ENCODE measurements at regions not wholly inside any gene's neighbourhood (a gene's known extent, or its start where the extent isn't known, plus 50 kb on each side); places are given as distances from the start of the nearest gene placed in this dataset.

DNA sequence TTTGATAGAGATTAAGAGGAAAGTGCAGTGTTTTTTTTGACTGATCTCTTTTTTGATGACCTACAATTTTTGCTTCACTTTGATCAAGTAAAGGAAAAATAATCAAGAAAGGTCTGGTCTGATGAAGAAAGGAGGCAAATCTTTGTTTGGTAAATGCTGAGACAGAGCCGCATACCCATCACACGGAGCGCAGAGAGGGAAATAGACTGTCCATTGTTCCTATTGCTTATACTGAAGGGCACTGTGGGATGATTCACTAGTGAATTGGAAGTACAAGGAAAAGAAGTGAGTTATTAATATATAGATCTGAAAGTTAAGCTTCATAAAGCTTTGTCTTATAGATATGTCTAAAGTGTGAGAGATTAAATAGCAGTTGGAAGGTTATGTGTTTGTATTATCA lies 455.1 kb downstream of the PLCL1 start:
- H3K36me3 ChIP-seq (ENCODE audit: insufficient read depth, low read length), result no peaks in the 10 kb centered on the region
- H3K27me3 ChIP-seq (ENCODE audit: insufficient read depth, low read length), result peaks cover 4% of the 10 kb centered on the region; the same call in 1 of the 2 replicates
- H3K79me2 ChIP-seq (ENCODE audit: insufficient read depth, low read length), result no peaks in the 10 kb centered on the region
- H3K4me1 ChIP-seq (ENCODE audit: insufficient read depth, low read length, severe bottlenecking), result no peaks in the 10 kb centered on the region
- TF ChIP-seq, protein P1, sequence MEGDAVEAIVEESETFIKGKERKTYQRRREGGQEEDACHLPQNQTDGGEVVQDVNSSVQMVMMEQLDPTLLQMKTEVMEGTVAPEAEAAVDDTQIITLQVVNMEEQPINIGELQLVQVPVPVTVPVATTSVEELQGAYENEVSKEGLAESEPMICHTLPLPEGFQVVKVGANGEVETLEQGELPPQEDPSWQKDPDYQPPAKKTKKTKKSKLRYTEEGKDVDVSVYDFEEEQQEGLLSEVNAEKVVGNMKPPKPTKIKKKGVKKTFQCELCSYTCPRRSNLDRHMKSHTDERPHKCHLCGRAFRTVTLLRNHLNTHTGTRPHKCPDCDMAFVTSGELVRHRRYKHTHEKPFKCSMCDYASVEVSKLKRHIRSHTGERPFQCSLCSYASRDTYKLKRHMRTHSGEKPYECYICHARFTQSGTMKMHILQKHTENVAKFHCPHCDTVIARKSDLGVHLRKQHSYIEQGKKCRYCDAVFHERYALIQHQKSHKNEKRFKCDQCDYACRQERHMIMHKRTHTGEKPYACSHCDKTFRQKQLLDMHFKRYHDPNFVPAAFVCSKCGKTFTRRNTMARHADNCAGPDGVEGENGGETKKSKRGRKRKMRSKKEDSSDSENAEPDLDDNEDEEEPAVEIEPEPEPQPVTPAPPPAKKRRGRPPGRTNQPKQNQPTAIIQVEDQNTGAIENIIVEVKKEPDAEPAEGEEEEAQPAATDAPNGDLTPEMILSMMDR (IDR thresholded peaks at IDR 0.05; ENCODE audit: low read length), result no peak
- TF ChIP-seq EZH2 (IDR thresholded peaks at IDR 0.05; ENCODE audit: borderline replicate concordance, low read length), result no peak
- no peak overlapping the region for H3K4me2 ChIP-seq (ENCODE audit: low read length)
- H3K9me3 ChIP-seq (ENCODE audit: low read length), result no peaks in the 10 kb centered on the region
- H4K20me1 ChIP-seq (ENCODE audit: insufficient read depth, low read length), result no peaks in the 10 kb centered on the region
- H2AFZ ChIP-seq (ENCODE audit: low read length), result no peak overlapping the region
- H3K9ac ChIP-seq (ENCODE audit: low read length), result no peak overlapping the region
- H3K9me2 ChIP-seq (ENCODE audit: low read depth, low read length), result no peaks in the 10 kb centered on the region
- H3F3A ChIP-seq (ENCODE audit: insufficient read depth, low read length), result no peaks in the 10 kb centered on the region
- H3K4me3 ChIP-seq (ENCODE audit: low read depth, low read length, poor library complexity, severe bottlenecking), result no peak overlapping the region
- H3K27ac ChIP-seq (ENCODE audit: low read depth, low read length, poor library complexity, severe bottlenecking), result no peak overlapping the region

DNA sequence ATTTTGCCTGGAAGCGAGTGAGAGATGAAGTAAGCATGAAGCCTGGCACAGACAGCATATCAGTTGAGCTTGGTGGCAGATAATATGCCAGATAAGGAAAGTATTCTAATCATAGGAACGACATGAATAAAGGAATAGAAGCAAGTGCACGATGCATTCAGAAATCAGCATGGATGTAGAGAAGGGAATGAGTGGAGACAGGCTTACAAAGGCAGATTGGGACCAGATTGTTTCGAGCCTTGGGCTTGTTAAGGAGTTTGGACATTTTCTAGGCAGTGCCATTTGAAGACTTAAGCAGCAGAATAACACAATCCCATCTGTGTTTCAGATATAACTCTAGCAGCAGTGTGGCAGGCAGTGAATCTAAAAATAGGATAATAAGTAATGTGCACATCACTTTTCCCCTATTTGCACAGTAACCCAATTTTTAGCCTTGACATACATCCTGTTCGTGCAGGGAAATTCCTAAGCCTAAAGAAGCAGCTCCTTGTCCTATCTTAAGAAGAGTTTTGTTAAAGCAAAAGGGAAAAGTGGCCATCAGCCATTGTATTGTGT lies 450.2 kb downstream of the PLCL1 start:
- H3K4me1 ChIP-seq (ENCODE audit: insufficient read depth, low read length, severe bottlenecking), result no peaks in the 10 kb centered on the region
- H2AFZ ChIP-seq (ENCODE audit: low read length), result no peak overlapping the region
- no peaks in the 10 kb centered on the region for H3K79me2 ChIP-seq (ENCODE audit: insufficient read depth, low read length)
- H3K9me3 ChIP-seq (ENCODE audit: low read length), result no peaks in the 10 kb centered on the region
- no peaks in the 10 kb centered on the region for H3F3A ChIP-seq (ENCODE audit: insufficient read depth, low read length)
- no peak overlapping the region for H3K9ac ChIP-seq (ENCODE audit: low read length)
- H4K20me1 ChIP-seq (ENCODE audit: insufficient read depth, low read length), result no peaks in the 10 kb centered on the region
- no peak overlapping the region for H3K27ac ChIP-seq (ENCODE audit: low read depth, low read length, poor library complexity, severe bottlenecking)
- no peak overlapping the region for H3K4me2 ChIP-seq (ENCODE audit: low read length)
- H3K9me2 ChIP-seq (ENCODE audit: low read depth, low read length), result no peaks in the 10 kb centered on the region
- no peaks in the 10 kb centered on the region for H3K36me3 ChIP-seq (ENCODE audit: insufficient read depth, low read length)
- TF ChIP-seq EZH2 (IDR thresholded peaks at IDR 0.05; ENCODE audit: borderline replicate concordance, low read length), result no peak
- TF ChIP-seq, protein P1 (IDR thresholded peaks at IDR 0.05; ENCODE audit: low read length), result no peak
- no peak overlapping the region for H3K4me3 ChIP-seq (ENCODE audit: low read depth, low read length, poor library complexity, severe bottlenecking)
- no peaks in the 10 kb centered on the region for H3K27me3 ChIP-seq (ENCODE audit: insufficient read depth, low read length)

DNA sequence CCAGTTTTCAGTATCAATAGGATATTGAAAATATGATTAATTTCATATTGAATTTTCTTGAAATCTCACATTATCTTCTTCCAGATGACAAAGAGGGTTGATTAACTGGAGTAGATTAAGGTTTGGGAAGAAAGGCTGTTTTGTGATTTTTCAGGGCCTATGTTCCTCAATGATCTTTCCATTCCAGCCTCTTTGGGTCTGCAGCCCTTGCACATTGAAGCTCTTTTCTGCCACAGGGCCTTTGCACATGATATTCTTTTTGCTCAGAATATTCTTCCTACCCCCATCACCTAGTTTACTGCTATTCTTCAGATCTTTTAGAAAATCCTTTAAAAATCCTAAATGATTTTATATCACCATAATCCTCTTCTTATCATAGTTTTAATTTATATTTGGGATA lies 449.6 kb downstream of the PLCL1 start:
- Histone ChIP-seq H3K27ac (ENCODE audit: low read depth, low read length, poor library complexity, severe bottlenecking) (no peak overlapping the region), H3K9me3 (ENCODE audit: low read length) (no peaks in the 10 kb centered on the region), H3K4me2 (ENCODE audit: low read length) (no peak overlapping the region), H3K79me2 (ENCODE audit: insufficient read depth, low read length) (no peaks in the 10 kb centered on the region), H3K4me1 (ENCODE audit: insufficient read depth, low read length, severe bottlenecking) (no peaks in the 10 kb centered on the region), H4K20me1 (ENCODE audit: insufficient read depth, low read length) (no peaks in the 10 kb centered on the region), H3K27me3 (ENCODE audit: insufficient read depth, low read length) (no peaks in the 10 kb centered on the region), H2AFZ (ENCODE audit: low read length) (no peak overlapping the region), H3K36me3 (ENCODE audit: insufficient read depth, low read length) (no peaks in the 10 kb centered on the region), H3K9me2 (ENCODE audit: low read depth, low read length) (no peaks in the 10 kb centered on the region), H3K9ac (ENCODE audit: low read length) (no peak overlapping the region), H3K4me3 (ENCODE audit: low read depth, low read length, poor library complexity, severe bottlenecking) (no peak overlapping the region), H3F3A (ENCODE audit: insufficient read depth, low read length) (no peaks in the 10 kb centered on the region)
- TF ChIP-seq, protein P1 (IDR thresholded peaks at IDR 0.05; ENCODE audit: low read length), result no peak
- no peak for TF ChIP-seq EZH2 (IDR thresholded peaks at IDR 0.05; ENCODE audit: borderline replicate concordance, low read length)

Data from OCI-LY1 (cell line).